HG03066 (cell line): ENCODE measurements at regions not wholly inside any gene's neighbourhood (a gene's known extent, or its start where the extent isn't known, plus 50 kb on each side); places are given as distances from the start of the nearest gene placed in this dataset.

Source experiments
- ATAC-seq: cut with Tn5 transposase; IDR thresholded peaks from one replicate; pipeline ENCODE4 v1.9.1; 2021; ENCODE audit warnings: low read depth; ENCODE audit not compliant: unreplicated experiment

DNA sequence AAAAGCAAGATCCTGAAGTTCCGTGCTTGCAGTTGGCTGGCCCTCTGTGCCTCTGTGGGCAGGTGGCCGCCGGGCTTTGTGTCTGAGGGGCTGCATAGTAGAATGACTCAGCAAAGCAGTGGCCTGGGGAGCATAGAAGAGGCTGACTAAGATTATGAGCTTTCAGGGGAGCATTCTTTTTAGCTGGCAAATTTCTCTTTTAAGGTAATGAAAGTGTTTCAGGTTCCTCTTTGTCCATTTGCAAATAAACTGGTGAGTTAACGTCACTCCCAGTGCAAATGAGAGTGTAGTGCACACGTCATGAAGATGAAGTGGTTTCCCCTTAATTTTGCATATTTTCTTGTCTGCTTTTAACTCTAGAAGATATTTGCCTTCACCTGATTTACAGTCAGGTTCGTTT, 98.6 kb downstream of the BCL2L11 start:
- peak; percentile 90 for ATAC-seq

DNA sequence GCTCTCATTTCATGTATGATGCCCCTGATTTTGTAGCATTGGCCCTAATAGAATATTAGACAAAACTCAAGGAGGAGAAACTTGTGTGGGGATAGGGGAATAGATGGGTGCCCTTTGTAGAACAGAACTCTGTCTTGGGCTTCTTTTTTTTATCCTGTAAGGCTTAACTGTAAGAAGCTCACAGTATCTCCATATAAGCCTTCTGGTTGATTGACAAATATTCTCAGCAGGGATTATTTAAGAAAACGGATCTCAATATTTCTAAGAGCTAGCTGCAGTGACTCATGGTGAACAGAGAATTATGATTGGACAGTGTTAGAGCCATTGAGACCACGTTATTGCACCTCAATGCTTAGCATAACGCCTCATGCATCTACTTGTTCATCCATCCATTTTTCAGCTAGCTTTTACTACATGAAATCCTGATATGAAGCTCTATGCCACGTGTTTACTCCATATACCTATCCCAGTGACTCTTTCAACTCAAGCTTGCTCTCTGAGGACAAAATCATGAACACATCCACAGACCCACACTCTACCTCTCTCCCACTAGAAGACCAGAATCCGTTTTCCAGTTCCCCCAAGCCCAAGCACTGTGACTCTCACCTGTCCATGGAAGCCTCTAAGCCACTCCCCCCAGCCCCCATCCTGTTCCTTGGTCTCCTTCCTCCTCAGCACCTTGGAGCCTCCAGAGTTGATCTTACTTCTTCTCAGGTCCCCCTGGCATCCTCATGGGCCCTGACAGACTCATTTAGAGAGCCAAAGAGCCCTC, 99.2 kb downstream of the BCL2L11 start:
- no peak for ATAC-seq

DNA sequence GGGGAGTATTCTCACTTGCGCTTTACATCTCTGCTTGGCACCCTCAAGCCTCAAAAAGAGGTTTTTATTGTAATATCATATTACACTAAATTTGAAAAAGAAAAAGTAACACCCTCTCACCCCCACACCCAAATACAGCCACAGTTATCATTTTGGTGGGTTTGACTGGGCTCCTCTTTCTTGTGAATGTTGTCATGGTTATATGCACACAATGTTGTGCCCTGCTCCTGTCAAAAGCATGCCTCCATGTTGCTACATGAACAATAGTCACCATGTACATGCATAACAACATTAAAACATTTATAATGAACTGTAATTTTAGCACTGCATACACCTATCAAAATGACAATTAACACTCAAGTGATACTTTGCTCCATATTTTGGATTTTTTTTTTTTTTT, 100.2 kb downstream of the BCL2L11 start:
- ATAC-seq = no peak

DNA sequence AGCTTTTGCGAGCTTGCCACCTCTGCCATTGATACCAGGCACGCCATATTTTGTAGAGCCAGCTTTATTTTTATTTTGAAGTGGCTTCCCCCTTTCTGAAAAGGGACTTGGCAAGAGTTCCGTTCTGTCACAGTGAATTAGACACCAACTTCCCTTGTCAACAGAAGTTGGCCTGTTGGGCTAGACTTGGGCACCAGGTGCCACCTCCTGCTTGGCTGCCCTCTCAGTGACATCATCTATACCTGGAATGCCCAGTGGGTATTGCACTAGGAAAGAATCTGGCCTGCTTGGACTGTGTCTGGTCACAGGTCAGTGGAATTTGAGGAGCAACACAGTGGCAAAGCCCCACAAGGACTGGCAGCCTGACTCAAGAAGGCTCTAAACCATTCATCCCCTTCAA, 101.0 kb downstream of the BCL2L11 start:
- ATAC-seq = no peak

DNA sequence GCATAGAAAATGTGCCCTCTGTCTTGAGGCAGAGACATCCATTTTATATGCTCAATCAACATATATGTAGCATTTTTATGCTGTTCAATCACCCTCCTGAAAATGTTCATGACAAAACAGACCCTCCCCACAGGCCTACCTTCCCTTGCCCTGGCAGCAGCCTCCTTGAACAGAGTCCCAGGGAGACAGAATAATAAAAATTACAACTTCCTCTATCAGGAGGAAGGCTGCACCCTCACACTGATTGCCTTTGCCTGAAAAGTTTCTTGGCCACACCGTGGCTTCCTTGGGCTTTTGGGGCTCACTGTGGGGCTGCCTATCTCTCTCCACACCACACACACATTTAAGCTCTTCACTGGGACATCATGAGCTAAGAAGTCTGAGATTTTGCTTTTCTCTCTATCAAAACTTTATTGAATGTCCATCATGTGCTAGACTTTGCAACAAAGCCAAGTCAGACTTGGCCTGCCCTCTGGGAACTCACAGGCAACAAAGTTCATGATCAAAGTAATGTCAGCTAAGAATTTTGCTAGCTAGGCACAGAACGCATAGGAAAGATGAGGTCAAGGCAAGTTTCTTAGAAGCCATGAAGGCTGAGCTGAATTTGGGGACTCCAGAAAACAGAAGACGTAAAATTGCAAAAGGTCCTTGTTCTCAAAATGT, 101.6 kb downstream of the BCL2L11 start:
- no peak for ATAC-seq

DNA sequence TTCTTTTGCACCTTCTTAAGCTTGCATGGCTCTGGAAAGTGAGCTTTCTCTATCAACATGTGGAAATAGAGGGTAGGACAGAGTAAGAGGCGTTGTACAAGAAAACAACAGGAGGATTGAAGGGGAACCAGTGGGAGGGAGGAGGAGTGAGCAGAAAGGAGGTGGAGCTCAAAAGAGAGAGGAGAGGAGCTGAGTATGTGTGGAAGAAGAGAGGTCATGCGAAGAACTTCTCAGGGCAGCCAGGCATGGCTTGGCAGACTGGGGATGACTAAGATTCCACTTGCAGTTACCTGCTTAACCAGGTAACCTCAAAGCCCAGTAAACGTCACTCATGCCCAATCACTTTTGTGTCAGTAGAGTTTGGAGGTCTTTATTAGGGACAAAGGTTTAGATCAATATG, 105.1 kb downstream of the BCL2L11 start:
- no peak for ATAC-seq

DNA sequence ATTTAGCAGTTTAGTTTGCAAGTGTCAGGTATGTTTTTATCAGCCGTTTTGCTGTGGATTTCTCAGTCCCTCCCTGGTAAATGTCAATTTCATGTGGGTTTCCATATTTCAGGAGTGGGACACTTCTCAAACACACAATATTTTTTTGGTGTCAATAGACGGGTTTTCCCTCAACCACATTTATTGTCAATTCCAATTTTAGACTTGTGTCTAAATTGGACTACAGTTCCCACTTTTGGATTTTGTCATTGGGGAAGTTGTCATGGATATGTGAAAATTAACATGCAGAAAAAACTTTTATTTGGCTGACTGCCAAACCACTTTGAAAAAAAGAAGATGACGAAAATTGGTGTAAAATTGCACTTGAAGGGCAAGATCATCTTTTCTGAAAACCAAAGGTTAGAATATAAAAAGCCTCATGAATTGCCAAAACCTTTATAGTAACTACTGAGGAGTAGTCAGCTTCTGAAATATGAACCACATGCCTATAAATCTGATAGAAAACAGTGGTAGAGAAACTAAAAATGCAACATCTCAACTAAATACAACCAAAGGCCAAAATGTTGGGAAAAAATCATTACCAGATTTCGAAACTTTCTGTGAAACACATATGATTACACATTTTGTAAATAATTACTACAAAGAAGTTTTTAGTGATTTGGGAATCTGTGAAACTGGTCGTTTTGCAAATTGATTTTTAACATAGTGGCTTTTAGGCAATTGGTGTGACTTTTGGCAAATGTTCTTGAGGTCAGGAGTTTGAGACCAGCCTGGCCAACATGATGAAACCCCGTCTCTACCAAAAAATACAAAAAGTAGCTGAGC, 106.4 kb downstream of the BCL2L11 start:
- no peak for ATAC-seq

DNA sequence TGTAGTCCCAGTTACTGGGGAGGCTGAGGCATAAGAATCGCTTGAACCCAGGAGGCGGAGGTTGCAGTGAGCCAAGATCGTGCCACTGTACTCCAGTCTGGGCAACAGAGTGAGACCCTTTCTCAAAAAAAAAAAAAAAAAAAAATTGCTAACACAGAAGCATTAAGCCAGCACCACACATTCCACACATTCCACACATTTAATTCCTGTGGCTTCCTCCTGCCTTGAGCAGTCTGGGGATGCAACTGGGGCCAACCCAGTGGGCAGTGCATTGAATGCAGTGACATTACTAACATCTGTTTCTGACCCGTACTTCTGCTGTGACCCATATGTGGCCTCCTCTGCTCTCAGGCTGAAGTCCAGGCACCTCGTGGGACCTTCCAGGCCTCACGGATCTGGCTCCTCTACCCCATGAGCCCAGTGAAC, 107.0 kb downstream of the BCL2L11 start:
- no peak for ATAC-seq

DNA sequence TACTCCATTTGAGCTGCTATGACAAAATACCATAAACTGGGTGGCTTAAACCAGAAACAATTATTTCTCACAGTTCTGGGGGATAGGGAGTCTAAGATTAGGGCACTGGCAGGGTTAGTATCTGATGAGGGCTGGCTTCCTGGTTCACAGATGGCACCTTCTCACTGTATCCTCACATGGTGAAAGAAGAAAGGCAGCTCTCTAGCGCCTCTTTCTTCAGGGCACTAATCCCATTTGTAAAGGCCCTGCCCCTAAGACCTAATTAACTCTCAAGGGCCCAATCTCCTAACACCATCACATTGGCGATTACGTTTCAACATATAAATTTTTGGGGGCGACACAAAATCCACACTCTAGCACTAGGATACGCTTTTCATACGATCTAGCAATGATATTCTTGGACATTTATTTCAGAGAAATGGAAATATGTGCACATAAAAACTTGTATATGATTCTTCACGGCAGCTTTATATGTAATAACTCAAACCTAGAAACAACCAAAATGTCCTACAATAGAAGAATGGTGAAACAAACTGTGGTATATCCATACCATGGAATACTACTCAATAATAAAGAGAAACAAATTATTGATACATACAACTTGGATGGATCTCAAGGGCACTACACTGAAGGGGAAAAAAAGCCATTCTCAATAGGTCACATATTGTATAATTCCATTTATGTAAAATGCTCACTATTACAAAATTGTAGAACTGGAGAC, 111.0 kb downstream of the BCL2L11 start:
- ATAC-seq = no peak

DNA sequence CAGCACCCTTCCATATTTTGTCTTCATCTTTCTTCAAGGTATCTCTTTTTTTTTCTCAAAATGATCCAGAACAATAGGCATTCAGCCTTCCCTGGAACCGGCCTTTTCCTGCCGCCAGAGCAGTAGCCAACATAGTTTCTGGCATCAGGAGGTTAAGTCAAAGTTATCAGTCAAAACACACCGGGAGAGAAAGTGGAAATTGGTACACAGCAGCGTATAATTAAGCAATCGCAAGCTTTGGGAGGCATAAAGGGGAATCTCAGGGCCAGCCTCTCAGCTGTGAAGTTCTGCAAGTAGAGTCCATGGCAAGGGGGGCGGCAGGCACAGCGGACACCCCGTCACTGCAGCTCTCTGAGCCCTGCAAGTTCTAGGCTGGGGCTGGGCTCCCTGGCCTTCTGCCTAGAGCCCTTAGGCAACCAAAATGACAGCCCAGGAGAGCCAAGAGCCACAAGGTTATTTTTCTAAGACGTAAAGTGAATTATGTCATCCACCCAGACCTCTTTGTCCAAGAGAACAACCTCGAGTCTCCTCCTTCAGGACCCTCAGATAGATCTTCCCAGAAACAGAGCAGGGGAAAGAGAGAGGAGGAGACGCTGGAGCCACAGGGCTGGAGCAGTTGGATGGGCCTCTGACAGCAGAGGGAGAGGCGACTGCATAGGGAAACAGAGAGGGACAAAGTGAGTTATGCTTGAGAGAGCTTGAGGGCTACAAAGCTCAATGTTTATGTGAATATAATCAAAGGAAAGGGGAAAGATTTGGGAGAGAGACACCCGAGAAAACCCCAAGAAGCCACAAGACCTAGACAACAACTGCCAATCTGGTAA, 114.7 kb downstream of the BCL2L11 start:
- no peak for ATAC-seq

DNA sequence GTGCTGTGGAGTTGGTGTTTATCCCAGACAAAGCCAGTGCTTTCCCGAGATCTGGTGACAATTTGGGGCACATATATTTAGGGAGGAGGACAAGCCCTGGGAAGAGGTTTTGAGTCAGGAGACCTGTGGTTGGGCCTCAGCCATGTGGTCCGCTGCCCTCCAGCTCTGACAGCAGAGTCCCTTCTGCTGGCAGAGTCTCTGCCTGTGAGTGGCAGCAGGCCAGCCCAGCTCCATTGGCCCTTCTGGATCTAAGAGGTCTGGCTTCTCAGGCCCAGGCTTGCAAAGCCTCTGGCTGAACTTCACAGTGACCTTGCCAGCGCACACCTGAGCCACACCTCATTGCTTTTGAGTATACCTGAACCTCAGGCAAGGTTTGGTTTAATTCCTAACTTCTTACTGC, 115.3 kb downstream of the BCL2L11 start:
- ATAC-seq = no peak

DNA sequence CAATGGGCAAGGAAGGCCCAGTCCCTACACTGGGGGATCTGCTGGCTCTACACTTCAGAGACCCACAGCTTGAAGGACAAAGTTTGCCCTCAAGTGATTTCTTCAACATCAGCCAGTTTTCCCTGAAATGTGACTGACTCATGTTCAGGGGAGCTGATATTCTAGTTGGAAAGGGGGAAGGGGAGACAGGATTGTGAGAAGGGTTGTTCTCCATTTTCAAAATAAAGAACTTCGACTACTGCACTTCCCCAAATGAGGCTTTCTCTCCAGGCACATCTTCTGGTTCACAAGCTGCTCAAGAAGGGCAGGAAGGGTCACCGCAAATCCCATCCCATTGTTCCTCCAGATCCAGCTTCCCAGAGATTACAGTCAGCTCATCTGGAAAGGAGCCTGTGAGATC, 117.6 kb downstream of the BCL2L11 start:
- no peak for ATAC-seq

DNA sequence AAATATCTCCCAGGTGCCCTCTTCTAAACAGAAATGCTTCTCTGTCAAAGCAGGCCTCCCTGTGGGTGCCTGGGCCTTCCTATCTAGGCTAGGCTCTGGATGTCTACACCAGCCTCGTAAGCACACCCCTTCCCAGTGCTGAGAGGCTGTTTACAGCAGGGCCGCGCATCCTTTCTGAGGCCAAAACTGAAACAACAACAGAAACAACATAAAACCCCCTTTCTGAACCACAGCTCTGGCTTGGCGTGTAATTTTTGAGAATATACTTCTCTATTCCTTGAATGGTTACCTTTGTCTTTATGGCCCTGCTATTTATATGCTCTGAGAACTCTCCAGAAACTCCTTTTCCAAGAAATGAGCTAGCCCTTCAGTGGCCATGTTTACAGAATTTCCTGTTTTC, 118.4 kb downstream of the BCL2L11 start:
- ATAC-seq = peak; percentile 98

DNA sequence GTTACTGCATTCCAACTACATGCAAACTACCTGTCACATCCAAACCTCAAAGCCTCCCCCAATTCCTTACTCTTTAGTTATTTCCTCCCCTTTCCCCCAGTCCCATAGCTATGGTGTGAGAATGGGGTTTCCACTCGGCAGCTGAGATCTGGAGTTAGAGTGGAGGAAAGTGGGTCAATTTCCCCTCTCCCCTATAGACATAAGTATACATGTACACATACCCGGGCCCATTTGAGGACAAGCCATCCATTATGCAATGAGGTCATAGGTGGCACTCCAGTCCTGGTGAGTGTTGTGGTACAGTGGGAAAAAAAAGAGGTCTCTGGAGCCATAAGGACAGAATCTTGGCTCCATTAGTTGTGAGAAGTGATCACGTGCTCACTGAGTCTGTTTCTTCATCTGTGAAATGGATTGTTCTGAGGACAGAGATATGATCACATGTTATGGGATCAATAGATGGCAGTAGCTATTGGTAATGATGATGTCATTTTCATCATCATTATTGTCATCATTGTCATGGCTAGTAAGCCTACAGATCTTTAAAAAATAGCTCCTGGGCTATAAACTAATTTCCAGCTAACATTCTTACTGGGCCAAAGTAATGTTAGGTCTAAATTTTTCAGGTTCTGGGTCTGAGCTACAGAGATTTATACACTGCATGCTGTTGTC, 119.0 kb downstream of the BCL2L11 start:
- no peak for ATAC-seq

DNA sequence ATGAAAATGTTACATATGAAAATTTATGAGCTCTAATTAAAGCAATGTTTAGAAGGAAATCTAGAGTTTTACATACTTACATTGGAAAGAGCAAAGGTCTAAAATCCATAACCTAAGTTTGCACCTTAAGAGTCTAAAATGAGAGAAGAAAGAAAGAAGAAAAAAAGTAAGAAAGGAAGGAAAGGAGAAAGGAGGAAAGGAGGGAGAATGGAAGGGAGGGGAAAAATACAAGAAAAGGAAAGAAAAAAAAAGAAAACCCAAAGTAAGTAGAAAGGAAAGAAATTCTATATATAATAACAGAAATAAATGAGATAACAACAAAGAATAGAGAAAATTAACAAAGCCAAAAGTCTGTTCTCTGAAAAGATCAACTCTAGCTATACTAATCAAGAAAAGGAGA, 122.6 kb downstream of the BCL2L11 start:
- ATAC-seq = no peak

DNA sequence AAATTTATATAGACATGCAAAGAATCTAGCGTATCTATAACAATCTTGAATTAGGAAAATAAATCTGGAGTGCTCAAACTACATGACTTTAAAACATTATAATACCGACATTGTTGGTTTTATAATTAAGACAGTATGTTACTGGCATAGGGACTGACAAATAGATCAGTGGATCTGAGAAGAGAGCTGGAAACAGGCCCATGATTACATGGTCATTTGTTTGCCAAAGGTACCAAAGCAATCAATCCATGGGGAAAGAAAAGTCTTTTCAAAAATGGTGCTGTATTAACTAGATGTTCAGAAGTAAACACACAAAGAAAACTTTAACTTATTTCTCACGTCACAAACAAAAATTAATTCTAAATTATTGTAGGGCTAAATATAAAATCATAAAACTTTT, 124.2 kb downstream of the BCL2L11 start:
- no peak for ATAC-seq

DNA sequence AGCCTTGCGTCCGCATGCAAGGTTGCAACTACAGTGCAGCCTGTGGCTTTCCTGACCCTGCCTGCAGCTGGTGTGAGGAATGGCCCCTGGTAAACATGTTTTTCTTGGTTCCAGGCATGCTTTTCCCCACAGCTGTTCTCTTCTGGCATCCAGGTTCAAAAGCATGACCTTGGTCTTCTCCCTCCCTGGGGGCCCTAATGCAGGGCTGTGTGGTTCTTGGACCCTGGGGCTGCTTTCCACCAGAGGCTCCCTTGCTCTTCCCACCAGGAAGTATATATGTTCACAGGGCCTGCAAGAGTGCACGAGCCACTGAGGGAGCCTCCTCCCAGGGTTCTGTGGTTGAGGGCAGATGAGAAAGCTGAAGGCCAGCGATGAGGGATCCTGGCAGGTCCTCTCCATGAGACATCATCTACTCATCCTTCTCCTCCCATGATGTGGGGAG, 125.9 kb downstream of the BCL2L11 start:
- no peak for ATAC-seq

DNA sequence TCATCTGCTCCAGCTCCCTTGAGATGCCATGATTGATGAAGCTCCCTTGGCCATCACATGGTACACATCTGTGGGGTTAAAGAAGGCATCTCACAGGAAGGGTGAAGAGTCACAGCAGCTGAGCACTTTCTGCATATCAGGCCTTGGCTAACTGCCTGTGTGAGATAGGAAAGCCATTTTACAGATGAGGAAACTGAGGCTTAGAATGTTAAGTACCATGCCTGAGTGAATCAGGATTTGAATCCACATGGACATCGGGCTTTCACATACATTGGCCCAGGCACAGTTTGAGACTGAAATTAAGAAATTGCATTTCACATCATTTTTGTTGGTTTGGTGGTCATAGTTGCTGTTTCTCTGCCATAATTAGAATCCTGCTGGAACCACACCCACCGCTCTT, 126.8 kb downstream of the BCL2L11 start:
- ATAC-seq = no peak

DNA sequence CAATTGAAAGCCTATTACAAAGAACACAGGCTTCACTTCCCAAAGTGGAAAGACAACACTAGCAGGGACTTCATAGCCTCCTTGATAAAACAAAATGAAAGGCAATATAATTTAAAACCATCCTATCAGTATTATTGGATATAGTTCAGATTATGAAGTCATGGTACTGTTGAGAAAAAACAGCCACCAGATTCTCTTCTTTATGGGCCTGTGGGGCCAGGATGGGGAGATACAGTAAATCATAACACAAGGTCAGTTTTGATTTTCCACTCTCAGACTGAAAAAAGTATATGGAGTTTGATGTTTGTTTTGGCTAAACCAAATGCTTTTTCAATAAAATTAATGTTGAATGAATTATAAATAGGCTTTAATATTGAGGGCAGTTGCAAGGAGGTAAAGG, 129.1 kb downstream of the BCL2L11 start:
- no peak for ATAC-seq
